Tibial nerve (tissue), 4 donors: ENCODE measurements at regions not wholly inside any gene's neighbourhood (a gene's known extent, or its start where the extent isn't known, plus 50 kb on each side); places are given as distances from the start of the nearest gene placed in this dataset.

Experiments used
- DNase-seq, 2 donors: peaks; one replicate each; pipeline ENCODE4 v3.0.0-alpha.2; 2019; ENCODE audit warnings: low spot score in 2 of 2
- H3K27ac ChIP-seq, 4 donors: fragments of 200-600 bp; sonication (generic) in 3 of 4; one replicate each; pipeline ENCODE4 v1.5.1; 2017 to 2019; ENCODE audit warnings: mild to moderate bottlenecking in 1 of 4
- H3K27me3 ChIP-seq, 2 donors: fragments of 200-600 bp; sonication (generic) in 1 of 2; one replicate each; pipeline versions ENCODE4 v1.5.1 to v1.6.0; 2017 to 2019
- H3K36me3 ChIP-seq, 3 donors: fragments of 200-600 bp; sonication (generic); one replicate each; pipeline ENCODE4 v1.5.1; 2018 to 2019
- H3K4me1 ChIP-seq, 4 donors: fragments of 200-600 bp; sonication (generic) in 3 of 4; one replicate each; pipeline ENCODE4 v1.5.1; 2017 to 2019
- H3K4me3 ChIP-seq, 4 donors: fragments of 200-600 bp; sonication (generic) in 3 of 4; one replicate each; pipeline ENCODE4 v1.5.1; 2017 to 2019; ENCODE audit warnings: mild to moderate bottlenecking in 1 of 4, moderate library complexity in 1 of 4
- H3K9me3 ChIP-seq, 4 donors: fragments of 200-600 bp; sonication (generic) in 3 of 4; one replicate each; pipeline ENCODE4 v1.5.1; 2017 to 2019
- CTCF ChIP-seq, 5 experiments: fragments of 200-600 bp in 3 of 5; fragments of 450-650 bp in 2 of 5; sonication (generic) in 3 of 5; IDR thresholded peaks; one replicate each; pipeline ENCODE4 v1.5.1; 2016 to 2019; ENCODE audit warnings: antibody characterized with exemption in 5 of 5, mild to moderate bottlenecking in 3 of 5, moderate library complexity in 2 of 5
- EP300 ChIP-seq, 2 donors: sonication (generic); formaldehyde crosslinking; IDR thresholded peaks; one replicate each; pipeline ENCODE4 v1.6.1; 2017; ENCODE audit warnings: antibody characterized with exemption in 2 of 2, mild to moderate bottlenecking in 1 of 2
- POLR2A ChIP-seq, 2 donors: fragments of 450-650 bp; IDR thresholded peaks; one replicate each; pipeline ENCODE4 v1.6.1; 2017; ENCODE audit warnings: antibody characterized with exemption in 2 of 2, mild to moderate bottlenecking in 2 of 2, moderate library complexity in 2 of 2
- WGBS, 2 donors: methylation state at CpG; one replicate each; pipeline ENCODE4 v1.1.5; 2018; 5-methylcytosine and 5-hydroxymethylcytosine counted together

GRCh38 chr10:121332353-121332752 is 265.9 kb downstream of the FGFR2 start:
- 92 to 97% methylated on average over 1 of the region's 1 CpG for WGBS, 2 donors
- no peak overlapping the region for H3K4me3 ChIP-seq
- H3K9me3 ChIP-seq, result peaks cover 0 to 4% (median 0%) of the 10 kb centered on the region in 4 donors
- no peaks in the 10 kb centered on the region for H3K36me3 ChIP-seq
- DNase-seq, result no peak
- H3K4me1 ChIP-seq, result no peaks in the 10 kb centered on the region
- no peaks in the 10 kb centered on the region for H3K27me3 ChIP-seq
- no peak overlapping the region for H3K27ac ChIP-seq
- TF ChIP-seq CTCF (IDR thresholded peaks at IDR 0.05) (no peak), EP300 (IDR thresholded peaks at IDR 0.05) (no peak), POLR2A (IDR thresholded peaks at IDR 0.05) (no peak)

- 78 to 79% methylated on average over 5 of the region's 5 CpGs for WGBS, 2 donors
- no peaks in the 10 kb centered on the region for H3K9me3 ChIP-seq
- no peaks in the 10 kb centered on the region for H3K36me3 ChIP-seq
- no peak overlapping the region for H3K4me3 ChIP-seq
- no peak for DNase-seq
- no peak for TF ChIP-seq EP300 (IDR thresholded peaks at IDR 0.05)
- TF ChIP-seq POLR2A (IDR thresholded peaks at IDR 0.05), result no peak
- TF ChIP-seq CTCF (IDR thresholded peaks at IDR 0.05), result no peak
- H3K27me3 ChIP-seq, result no peaks in the 10 kb centered on the region
- no peaks in the 10 kb centered on the region for H3K4me1 ChIP-seq
- no peak overlapping the region for H3K27ac ChIP-seq
These were observed 265.1 kb downstream of the FGFR2 start for GRCh38 chr10:121332829-121333765.

- Histone ChIP-seq H3K9me3 (no peaks in the 10 kb centered on the region), H3K4me1 (no peaks in the 10 kb centered on the region), H3K27me3 (no peaks in the 10 kb centered on the region), H3K27ac (no peak overlapping the region), H3K36me3 (no peaks in the 10 kb centered on the region), H3K4me3 (no peak overlapping the region)
- WGBS, 2 donors, result 78 to 84% methylated on average over 7 of the region's 7 CpGs
- TF ChIP-seq EP300 (IDR thresholded peaks at IDR 0.05), result no peak
- no peak for TF ChIP-seq POLR2A (IDR thresholded peaks at IDR 0.05)
- no peak for DNase-seq
These were observed 262.8 kb downstream of the FGFR2 start for GRCh38 chr10:121335386-121335925.

GRCh38 chr10:121337427-121337826 is 260.8 kb downstream of the FGFR2 start:
- H3K4me1 ChIP-seq, result no peaks in the 10 kb centered on the region
- H3K9me3 ChIP-seq, result no peaks in the 10 kb centered on the region
- no peak overlapping the region for H3K4me3 ChIP-seq
- WGBS, 2 donors, result 19 to 23% methylated on average over 5 of the region's 5 CpGs
- H3K36me3 ChIP-seq, result no peaks in the 10 kb centered on the region
- no peaks in the 10 kb centered on the region for H3K27me3 ChIP-seq
- DNase-seq, result no peak
- H3K27ac ChIP-seq, result no peak overlapping the region
- TF ChIP-seq CTCF (IDR thresholded peaks at IDR 0.05) (no peak), POLR2A (IDR thresholded peaks at IDR 0.05) (no peak), EP300 (IDR thresholded peaks at IDR 0.05) (no peak)

GRCh38 chr10:121338206-121338980 is 259.9 kb downstream of the FGFR2 start:
- no peak for TF ChIP-seq CTCF (IDR thresholded peaks at IDR 0.05)
- TF ChIP-seq EP300 (IDR thresholded peaks at IDR 0.05), result no peak
- TF ChIP-seq POLR2A (IDR thresholded peaks at IDR 0.05), result no peak
- Histone ChIP-seq H3K27ac (no peak overlapping the region), H3K27me3 (no peaks in the 10 kb centered on the region), H3K36me3 (no peaks in the 10 kb centered on the region), H3K4me1 (no peaks in the 10 kb centered on the region), H3K9me3 (no peaks in the 10 kb centered on the region), H3K4me3 (no peak overlapping the region)
- 90 to 91% methylated on average over 9 of the region's 9 CpGs for WGBS, 2 donors
- no peak for DNase-seq
